ENCODE measurements at regions not wholly inside any gene's neighbourhood (a gene's known extent, or its start where the extent isn't known, plus 50 kb on each side); places are given as distances from the start of the nearest gene placed in this dataset.

DNA sequence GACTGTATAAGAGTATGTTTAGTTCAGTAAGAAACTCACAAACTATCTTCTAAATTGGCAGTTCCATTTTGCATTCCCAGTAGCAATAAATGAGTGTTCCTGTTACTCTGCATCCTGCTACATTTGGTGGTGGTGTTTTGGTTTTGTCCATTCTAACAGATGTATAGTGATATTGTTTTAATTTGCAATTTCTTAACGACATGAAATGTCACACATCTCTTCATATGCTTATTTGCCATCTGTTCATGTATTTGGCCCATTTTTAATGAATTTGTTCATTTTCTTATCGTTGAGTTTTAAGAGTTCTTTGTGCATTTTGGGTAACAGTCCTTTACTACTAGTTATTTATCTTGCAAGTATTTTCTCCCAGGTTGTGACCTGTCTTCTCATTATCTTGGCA lies 232.2 kb downstream of the TMA16 start:
- intact Hi-C loops (cut with micrococcal nuclease) = no loop called here
- DNase-seq = no peak
- H3K27me3 Mint-ChIP-seq (ENCODE audit: low read depth in 3 of 3) = peaks cover 0 to 1% (median 0%) of the 10 kb centered on the region in 3 donors
- Histone ChIP-seq H3K36me3 (replicated peaks in 1 of 2; ENCODE audit: control insufficient read depth in 1 of 2, insufficient read depth in 2 of 2, low read length in 2 of 2) (no peaks in the 10 kb centered on the region), H3K9me3 (replicated peaks in 1 of 2; ENCODE audit: control insufficient read depth in 1 of 2, insufficient read depth in 1 of 2, low read length in 2 of 2) (peaks cover 0 to 15% of the 10 kb centered on the region in 2 donors), H3K79me2 (ENCODE audit: insufficient read depth, low read length) (no peaks in the 10 kb centered on the region), H3K4me2 (replicated peaks; ENCODE audit: extremely low read depth, low read length, poor library complexity, severe bottlenecking) (no peak overlapping the region), H3K4me3 (replicated peaks in 1 of 3; ENCODE audit: low read depth in 2 of 3, low read length in 3 of 3) (no peak overlapping the region), H4K20me1 (ENCODE audit: insufficient read depth, low read length) (no peaks in the 10 kb centered on the region), H2AFZ (ENCODE audit: insufficient read depth, low read depth, low read length, poor library complexity, severe bottlenecking) (no peak overlapping the region), H3K4me1 (ENCODE audit: control insufficient read depth in 1 of 2, insufficient read depth in 2 of 2, low read length in 2 of 2) (no peaks in the 10 kb centered on the region), H3K9ac (ENCODE audit: insufficient read depth, low read length, poor library complexity, severe bottlenecking) (no peak overlapping the region), H3K27me3 (ENCODE audit: control insufficient read depth in 2 of 2, insufficient read depth in 2 of 2, low read length in 2 of 2) (no peaks in the 10 kb centered on the region), H3K27ac (ENCODE audit: low read depth in 1 of 2, low read length in 2 of 2) (no peak overlapping the region)
- H3K9me3 Mint-ChIP-seq = peaks cover 5 to 25% (median 13%) of the 10 kb centered on the region in 7 donors
- H3K4me1 Mint-ChIP-seq = no peaks in the 10 kb centered on the region
- TF ChIP-seq CTCF (IDR thresholded peaks at IDR 0.05) = no peak
- no peaks in the 10 kb centered on the region for H3K36me3 Mint-ChIP-seq
- no peak overlapping the region for H3K27ac Mint-ChIP-seq
- no peak overlapping the region for H3K4me3 Mint-ChIP-seq
- no CpG with 5 or more reads among the region's 2 CpGs for WGBS (ENCODE audit: insufficient coverage)

DNA sequence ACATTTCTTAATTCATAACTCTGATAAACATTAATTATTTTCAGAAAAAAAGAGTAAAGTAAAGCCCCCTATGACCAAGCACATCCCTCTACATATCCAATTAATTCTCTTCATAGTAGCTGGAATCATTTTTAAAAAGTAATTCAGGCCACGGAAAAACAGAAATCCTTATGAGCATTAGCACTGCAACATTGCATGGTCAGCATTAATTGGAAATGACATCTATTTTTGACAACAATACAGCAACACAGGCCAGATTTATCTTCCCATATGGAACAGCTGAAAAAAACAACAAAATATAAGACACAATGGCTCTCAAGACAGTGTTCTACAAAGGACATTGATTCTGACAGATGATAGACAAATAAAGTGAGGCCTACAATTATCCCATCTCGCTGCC lies 236.6 kb downstream of the TMA16 start:
- peaks cover 0 to 1% (median 0%) of the 10 kb centered on the region in 3 donors for H3K27me3 Mint-ChIP-seq (ENCODE audit: low read depth in 3 of 3)
- peaks cover 0 to 12% (median 4%) of the 10 kb centered on the region in 7 donors for H3K9me3 Mint-ChIP-seq
- no peak overlapping the region for H3K4me3 ChIP-seq (replicated peaks in 1 of 3; ENCODE audit: low read depth in 2 of 3, low read length in 3 of 3)
- no peak for TF ChIP-seq CTCF (IDR thresholded peaks at IDR 0.05)
- 80% methylated on average over 1 of the region's 2 CpGs for WGBS (ENCODE audit: insufficient coverage)
- no peaks in the 10 kb centered on the region for H3K79me2 ChIP-seq (ENCODE audit: insufficient read depth, low read length)
- H3K4me3 Mint-ChIP-seq = no peak overlapping the region
- DNase-seq = no peak
- H4K20me1 ChIP-seq (ENCODE audit: insufficient read depth, low read length) = no peaks in the 10 kb centered on the region
- no peaks in the 10 kb centered on the region for H3K36me3 Mint-ChIP-seq
- no peaks in the 10 kb centered on the region for H3K4me1 Mint-ChIP-seq
- no peaks in the 10 kb centered on the region for H3K27me3 ChIP-seq (ENCODE audit: control insufficient read depth in 2 of 2, insufficient read depth in 2 of 2, low read length in 2 of 2)
- no peak overlapping the region for H2AFZ ChIP-seq (ENCODE audit: insufficient read depth, low read depth, low read length, poor library complexity, severe bottlenecking)
- H3K9ac ChIP-seq (ENCODE audit: insufficient read depth, low read length, poor library complexity, severe bottlenecking) = no peak overlapping the region
- no peak overlapping the region for H3K4me2 ChIP-seq (replicated peaks; ENCODE audit: extremely low read depth, low read length, poor library complexity, severe bottlenecking)
- no peak overlapping the region for H3K27ac ChIP-seq (ENCODE audit: low read depth in 1 of 2, low read length in 2 of 2)
- peak overlapping the region in 1 of 7 donors; percentile 51 for H3K27ac Mint-ChIP-seq
- no peaks in the 10 kb centered on the region for H3K4me1 ChIP-seq (ENCODE audit: control insufficient read depth in 1 of 2, insufficient read depth in 2 of 2, low read length in 2 of 2)
- intact Hi-C loops (cut with micrococcal nuclease) = no loop called here
- no peaks in the 10 kb centered on the region for H3K9me3 ChIP-seq (replicated peaks in 1 of 2; ENCODE audit: control insufficient read depth in 1 of 2, insufficient read depth in 1 of 2, low read length in 2 of 2)
- H3K36me3 ChIP-seq (replicated peaks in 1 of 2; ENCODE audit: control insufficient read depth in 1 of 2, insufficient read depth in 2 of 2, low read length in 2 of 2) = no peaks in the 10 kb centered on the region

Data from CD14-positive monocyte (primary cell).